Activated CD4-positive, alpha-beta T cell treated with anti-CD3 and anti-CD28 coated beads, Interleukin-2, amount 50 U/mL, for 1 hour (primary cell): ENCODE measurements at regions not wholly inside any gene's neighbourhood (a gene's known extent, or its start where the extent isn't known, plus 50 kb on each side); places are given as distances from the start of the nearest gene placed in this dataset.

Source experiments
- DNase-seq: peaks from one replicate; pipeline ENCODE4 v3.0.0-alpha.2; 2020

DNA sequence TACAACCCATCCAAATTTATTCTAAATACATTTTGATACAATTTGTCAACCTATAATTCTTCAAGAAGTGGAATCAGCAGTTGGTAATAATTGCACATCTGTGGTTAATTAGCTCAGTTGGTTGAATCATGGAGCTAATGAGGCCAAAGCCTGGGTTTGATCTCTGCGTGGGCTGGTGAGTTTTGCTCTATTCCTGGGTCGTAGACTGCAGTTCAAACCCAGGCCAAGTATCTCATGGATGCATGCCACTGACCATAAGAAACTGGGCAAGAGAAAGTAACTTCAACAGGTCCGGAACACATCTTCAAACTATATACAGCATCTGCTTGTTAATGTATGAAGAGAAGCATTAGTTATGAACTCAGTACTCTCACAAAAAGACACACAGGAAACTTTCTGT lies 779.7 kb downstream of the USP25 start:
- no peak for DNase-seq

DNA sequence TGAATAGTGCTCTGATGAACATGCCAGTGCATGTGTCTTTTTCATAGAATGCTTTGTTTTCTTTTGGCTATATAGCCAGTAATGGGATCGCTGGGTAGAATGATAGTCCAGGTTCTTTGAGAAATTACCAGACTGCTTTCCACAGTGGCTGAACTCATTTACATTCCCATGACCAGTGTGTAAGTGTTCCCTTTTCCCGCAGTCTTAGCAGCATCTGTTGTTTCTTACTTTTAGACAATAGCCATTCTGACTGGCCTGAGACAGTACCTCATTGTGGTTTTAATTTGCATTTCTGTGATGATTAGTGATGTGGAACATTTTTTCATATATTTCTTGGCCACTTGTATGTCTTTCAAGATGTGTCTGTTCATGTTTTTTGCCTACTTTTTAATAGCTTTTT lies 784.5 kb downstream of the USP25 start:
- DNase-seq: no peak

GRCh38 chr21:16517383-16517782 lies 787.6 kb downstream of the USP25 start:
- DNase-seq: no peak

DNA sequence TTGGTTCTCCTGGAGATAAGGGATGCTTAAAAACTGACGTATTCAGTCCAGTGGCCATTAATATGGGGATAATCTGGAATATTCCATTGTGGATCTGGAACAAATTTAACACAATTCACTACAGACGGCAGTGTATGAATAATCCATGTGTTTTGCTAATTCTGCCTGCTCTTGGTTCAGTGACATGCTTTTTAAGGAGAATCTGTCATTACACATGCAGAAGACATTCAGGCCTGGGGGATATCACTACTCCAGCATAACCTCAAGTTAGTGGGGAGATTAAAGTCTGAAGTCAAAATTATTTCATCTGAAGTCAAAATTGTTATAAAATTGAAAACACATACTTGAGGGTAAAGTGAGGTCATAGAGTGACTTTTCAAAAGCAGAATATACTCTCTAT lies 789.3 kb downstream of the USP25 start:
- DNase-seq: no peak

DNA sequence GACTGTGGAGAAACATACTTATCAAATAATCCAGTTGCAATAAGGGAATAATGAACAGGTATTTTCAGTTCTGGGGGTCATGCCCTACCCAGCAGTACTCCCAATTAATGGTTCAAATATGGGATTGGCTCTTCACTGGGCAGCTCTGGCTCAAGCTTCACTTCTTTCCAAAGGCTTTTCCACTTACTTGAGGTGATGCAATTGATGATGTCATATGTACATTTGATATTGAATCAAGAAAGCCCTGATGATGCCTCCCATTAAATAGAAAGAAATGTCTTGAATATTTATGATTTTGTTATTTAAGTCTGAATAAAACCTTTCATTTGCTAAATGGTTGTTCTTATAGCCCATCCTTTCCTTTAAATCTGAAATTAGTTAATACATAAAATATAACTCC lies 789.9 kb downstream of the USP25 start:
- DNase-seq: no peak

DNA sequence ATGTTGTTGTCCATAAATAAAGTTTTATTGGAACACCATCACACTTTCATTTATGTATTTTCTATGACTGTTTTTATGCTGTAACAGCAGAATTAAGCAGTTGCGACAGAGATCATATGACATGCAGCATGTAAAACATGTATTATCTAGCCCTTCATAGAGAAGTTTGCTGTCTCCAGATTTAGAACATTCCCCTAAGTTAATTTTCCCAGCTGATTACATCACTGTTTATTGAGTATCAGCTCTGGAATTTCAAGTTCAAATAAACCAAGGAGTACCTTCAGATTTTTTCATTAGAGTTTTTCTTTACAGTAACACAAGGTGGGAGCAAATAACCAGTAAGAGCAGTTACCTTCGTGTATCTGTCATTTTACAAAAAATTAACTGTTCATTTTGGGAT lies 792.8 kb downstream of the USP25 start:
- no peak for DNase-seq

GRCh38 chr21:16530656-16531055 lies 800.9 kb downstream of the USP25 start:
- DNase-seq: no peak

DNA sequence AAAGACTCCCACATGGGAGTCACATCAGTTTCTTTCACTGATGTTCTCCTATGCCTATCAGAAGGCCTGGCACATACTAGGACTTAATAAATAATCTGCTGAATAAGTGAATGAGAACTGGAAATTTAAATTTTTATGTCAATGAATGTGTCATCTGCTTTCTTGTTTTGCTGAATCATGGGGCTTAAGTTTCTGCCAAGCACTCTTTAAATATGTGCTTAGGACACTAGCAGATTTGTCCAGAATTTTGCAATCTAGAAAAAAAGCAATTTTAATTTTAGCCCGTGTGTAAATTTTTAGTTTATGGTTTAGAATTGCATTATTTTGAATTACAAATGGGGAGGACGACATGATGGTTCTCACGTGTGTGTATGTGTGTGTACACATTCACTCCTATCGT lies 803.1 kb downstream of the USP25 start:
- DNase-seq: no peak

DNA sequence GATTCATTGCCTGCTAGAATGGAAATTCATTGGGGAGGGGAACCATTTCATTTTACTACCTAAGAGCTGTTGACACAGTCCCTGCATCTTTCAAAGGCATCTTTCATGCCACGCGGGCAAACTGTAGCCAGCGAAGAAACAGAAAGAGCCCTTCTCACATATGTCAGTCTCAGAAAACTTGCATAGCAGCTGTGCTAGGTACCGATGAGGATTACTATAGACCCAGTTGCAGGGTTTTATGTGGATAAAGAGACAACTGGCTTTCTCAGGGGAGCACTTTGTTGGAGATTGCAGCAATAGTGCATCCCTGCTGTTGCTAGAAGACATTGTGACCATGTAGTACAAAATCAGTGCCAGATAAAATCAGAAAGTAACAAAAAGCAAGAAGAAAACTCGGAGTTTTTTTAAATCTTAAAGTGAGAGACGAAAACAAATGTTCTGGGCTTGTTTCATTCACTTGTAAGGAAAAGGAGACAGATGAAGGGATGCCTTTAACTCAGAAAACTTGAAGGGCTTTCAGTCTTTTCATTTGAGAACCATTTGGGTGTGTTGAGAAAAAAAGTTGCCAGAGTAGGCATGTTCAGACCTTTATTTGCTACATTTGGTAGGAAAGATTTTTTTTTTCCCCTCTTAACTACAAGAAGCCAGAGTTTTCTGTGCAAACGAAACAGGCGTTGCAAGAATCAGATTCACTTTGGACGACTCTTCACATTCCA lies 804.1 kb downstream of the USP25 start:
- no peak for DNase-seq

GRCh38 chr21:16534408-16535101 lies 804.8 kb downstream of the USP25 start:
- no peak for DNase-seq

- no peak for DNase-seq
Measured at GRCh38 chr21:16535102-16535422, 805.3 kb downstream of the USP25 start.

DNA sequence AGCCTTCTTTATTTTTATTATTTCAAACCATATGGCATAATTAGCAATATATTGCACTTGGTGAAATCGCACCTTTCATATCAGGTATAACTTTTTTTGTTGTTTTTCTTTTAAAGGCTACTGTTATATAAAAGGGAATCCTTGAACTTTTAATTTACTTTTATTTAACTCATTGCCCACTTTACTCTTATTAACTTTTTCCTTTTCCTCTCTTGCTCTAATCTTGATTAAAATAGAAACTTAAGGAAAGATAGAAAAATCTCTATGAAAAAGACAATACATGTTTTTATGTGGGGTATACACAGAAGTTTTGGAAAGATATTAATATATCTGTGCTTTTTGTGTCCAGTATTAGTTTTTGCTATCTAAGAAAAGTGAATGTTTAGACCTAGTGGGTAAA lies 805.8 kb downstream of the USP25 start:
- DNase-seq: no peak

- DNase-seq: no peak
Measured at GRCh38 chr21:16536140-16536539, 806.4 kb downstream of the USP25 start.

DNA sequence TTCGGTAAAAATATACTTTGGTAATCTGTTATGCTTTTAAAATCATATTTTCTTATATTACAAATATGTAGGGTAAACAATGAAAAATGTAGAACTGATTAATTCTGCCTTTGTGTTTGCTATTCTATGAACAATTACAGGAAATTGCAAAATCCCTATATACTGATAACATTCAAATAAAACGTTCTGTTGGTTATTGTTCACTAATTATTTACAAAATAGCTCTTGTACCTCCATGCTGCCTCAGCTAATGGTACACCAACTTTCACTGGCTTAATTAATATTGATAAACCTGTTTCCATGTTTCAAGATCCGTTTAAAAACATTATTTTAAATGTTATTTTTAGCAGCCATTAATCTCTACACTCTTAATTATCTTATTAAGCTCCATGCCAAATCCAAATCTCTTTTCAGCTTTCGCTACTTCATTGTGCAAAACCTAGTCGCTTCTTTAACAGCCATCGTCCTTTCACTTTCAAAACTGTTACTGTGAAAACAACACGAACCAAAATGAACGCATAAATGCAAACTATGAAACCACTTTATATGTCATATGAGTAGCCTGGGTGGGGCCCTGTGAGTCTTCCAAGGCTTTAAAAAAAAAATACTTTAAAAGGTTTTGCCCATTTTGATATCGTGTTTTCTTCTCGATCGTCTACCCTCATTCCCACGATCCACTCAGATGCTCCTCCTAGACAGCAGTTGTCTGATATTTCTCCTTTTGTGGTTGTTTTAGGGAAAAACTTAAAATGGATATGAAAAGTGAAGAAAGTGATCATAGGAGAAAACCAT lies 807.1 kb downstream of the USP25 start:
- no peak for DNase-seq

- no peak for DNase-seq
Measured at GRCh38 chr21:16537501-16537900, 807.7 kb downstream of the USP25 start.

DNA sequence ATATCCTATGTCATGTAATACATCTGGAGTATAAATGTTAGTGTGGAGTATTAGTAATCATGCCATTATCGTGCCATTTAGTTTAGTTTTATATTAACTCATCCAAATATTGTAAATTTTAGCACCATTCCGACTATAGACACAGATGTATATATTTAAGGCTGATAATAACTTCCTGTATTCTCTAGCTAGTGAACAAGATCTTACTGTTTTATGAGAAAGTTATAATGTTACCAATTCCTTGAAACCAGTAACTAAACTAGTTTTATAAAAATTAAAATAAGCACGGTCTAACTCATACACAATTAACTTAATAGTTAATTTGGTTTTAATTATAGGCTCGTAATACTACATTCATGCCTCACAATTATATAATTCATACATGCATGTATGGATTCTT lies 808.6 kb downstream of the USP25 start:
- DNase-seq: no peak

GRCh38 chr21:16538936-16539440 lies 809.2 kb downstream of the USP25 start:
- DNase-seq: no peak

DNA sequence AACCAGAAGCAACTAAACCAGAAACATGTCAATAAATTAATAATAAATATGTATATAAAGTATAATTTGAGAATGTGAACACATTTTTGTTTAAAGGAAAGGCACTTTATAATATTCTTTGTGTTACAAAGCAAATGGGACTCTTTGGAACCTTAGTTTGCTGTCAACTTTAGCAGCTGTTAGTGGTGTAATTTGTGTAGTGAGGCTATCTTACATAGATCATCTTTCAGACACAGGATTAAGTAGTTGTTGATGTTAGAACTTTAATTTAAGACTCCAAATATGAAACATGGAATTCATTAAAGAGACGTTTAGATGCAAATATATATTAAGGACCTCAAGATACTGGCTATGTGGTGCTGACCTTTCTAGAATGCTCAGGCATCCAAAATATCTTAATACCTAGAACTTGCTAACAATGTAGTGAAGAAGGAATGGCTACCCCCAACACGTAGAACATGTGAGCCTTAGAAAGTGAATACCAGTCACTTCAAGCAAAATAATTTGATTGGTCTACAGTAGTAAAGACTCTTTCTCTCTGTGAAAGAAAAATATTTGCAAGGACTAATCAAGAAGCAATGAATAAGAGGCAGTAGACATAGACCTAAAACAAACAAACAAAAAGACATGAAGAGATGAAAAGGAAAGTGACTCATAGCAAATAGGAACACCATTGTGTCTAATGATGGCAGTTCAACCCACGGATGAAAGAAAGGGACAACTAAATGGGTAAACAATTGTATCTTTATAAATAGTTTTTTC lies 811.4 kb downstream of the USP25 start:
- no peak for DNase-seq

- no peak for DNase-seq
Measured at GRCh38 chr21:16550118-16550517, 820.3 kb downstream of the USP25 start.

DNA sequence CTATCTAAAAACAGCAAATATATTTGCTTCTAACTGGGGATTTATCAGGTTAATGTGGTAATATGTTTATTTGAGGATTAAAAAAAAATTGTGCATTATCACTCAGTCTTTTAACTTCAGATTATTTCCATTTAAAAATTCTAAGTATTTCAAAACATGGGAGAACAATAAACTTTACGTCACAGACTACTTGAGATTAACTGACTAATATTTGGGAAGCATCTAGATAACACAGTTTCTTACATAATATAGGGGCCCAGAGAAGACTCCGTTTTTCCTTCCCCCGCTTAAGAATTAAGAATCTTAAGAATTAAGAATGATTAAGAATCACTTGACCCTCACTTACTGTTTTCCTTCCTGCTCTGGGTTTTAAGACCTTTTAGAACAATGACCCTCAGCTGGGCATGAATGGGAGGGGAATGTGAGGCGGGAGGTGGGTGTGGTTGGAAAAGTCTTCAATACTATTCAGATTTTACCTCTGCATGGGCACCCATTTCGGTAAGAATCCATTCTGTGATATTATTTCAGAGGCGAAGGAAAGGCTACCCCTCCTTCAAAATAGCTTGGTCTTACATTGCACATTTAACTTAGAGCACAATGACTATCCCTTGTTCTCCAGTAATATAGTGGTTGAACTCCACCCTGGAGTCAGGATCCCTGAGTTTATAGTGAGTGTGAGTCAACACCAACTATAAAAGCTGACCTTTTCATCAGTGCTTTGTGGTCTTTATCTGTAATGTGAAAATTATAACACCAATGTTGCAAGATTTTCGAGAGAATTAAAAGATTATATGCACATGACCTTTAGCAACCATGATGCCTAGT lies 821.3 kb downstream of the USP25 start:
- no peak for DNase-seq

GRCh38 chr21:16552880-16553279 lies 823.1 kb downstream of the USP25 start:
- DNase-seq: no peak

- DNase-seq: no peak
Measured at GRCh38 chr21:16554503-16554902, 824.7 kb downstream of the USP25 start.
